ENCODE measurements at regions not wholly inside any gene's neighbourhood (a gene's known extent, or its start where the extent isn't known, plus 50 kb on each side); places are given as distances from the start of the nearest gene placed in this dataset.
"Not testable (repeated sequence)": the region's sequence is repeated elsewhere in the genome, so short reads cannot be mapped to it uniquely, and the experiment has no call there.

DNA sequence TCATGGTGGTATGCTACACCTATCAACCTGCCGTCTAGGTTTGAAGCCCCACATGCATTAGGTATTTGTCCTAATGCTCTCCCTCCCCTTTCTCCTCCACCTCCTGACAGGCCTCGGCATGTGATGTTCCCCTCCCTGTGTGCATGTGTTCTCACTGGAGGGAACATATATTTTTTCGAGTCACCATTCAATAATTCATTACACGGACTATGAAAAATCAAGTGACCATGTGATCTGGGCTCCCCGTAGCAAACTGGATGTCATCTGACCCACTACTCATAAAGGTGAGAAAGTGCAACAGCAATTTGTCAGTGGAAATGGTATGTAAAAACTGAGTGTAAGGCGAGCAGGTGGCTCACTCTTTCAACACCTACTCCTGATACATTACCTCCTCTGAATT, 224.3 kb upstream of the RASGRP1 start:
- Histone ChIP-seq H3K27me3 (ENCODE audit: control insufficient read depth, insufficient read depth, low read length) (no peaks in the 10 kb centered on the region), H3K9me3 (ENCODE audit: control insufficient read depth, insufficient read depth, low read depth, low read length) (no peaks in the 10 kb centered on the region), H3K4me1 (ENCODE audit: control insufficient read depth, insufficient read depth, low read length) (no peaks in the 10 kb centered on the region), H3K27ac (ENCODE audit: low read depth, low read length) (no peak overlapping the region), H3K4me3 (ENCODE audit: low read depth, low read length) (no peak overlapping the region), H3K9ac (ENCODE audit: low read length) (no peak overlapping the region), H3K36me3 (ENCODE audit: control insufficient read depth, insufficient read depth, low read length) (no peaks in the 10 kb centered on the region)

DNA sequence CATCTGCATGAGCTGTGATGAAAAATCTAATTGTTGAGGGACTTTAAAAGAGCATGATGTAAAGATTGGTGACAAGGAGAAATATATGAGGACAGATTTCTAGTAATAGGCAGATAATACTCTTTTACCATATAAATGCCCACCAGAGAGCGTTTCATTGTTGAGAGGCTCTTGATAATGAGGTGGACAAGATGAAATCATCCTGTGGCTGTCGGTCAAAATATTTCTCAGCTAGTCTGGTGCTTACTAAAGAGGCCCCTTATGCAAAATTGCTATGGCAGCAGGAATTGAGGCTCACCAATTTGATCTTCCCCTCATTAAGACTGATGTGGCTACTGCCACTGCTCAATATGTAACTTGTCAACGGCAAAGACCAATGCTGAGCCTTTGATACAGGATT, 225.0 kb upstream of the RASGRP1 start:
- Histone ChIP-seq H3K9ac (ENCODE audit: low read length) (no peak overlapping the region), H3K36me3 (ENCODE audit: control insufficient read depth, insufficient read depth, low read length) (no peaks in the 10 kb centered on the region), H3K4me3 (ENCODE audit: low read depth, low read length) (no peak overlapping the region), H3K9me3 (ENCODE audit: control insufficient read depth, insufficient read depth, low read depth, low read length) (no peaks in the 10 kb centered on the region), H3K4me1 (ENCODE audit: control insufficient read depth, insufficient read depth, low read length) (no peaks in the 10 kb centered on the region), H3K27ac (ENCODE audit: low read depth, low read length) (no peak overlapping the region), H3K27me3 (ENCODE audit: control insufficient read depth, insufficient read depth, low read length) (no peaks in the 10 kb centered on the region)

DNA sequence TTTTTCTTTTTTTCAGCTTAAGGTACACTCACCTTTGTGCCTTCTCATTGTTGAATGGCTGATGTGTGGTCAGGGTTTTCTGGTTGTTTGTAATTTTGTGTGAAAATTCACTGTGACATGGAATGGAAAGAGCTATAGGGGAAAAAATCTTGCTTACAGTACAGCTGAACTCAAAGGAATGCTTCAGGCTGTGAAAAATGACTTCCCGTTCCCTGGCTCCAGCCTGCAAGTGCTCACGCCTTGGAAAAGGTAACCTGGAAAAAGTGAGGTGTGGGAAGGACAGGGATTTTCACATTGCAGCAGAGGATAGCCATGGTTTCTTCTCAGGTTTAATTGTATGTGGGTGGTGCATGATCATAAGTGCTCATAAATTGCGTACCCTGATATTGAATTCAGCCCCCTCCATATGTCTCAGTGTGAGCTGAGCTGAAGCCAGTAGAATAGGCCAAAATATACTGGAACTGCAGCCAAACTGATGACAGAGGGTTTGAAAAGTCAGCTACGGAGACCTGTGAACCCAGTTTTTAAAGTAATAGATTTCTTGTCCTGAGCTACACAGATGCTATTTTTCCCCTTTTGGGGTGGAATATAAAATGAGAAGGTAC, 228.7 kb upstream of the RASGRP1 start:
- Histone ChIP-seq H3K36me3 (ENCODE audit: control insufficient read depth, insufficient read depth, low read length) (no peaks in the 10 kb centered on the region), H3K9me3 (ENCODE audit: control insufficient read depth, insufficient read depth, low read depth, low read length) (no peaks in the 10 kb centered on the region), H3K27ac (ENCODE audit: low read depth, low read length) (no peak overlapping the region), H3K4me1 (ENCODE audit: control insufficient read depth, insufficient read depth, low read length) (no peaks in the 10 kb centered on the region; the same call in 1 of the 2 replicates), H3K4me3 (ENCODE audit: low read depth, low read length) (no peak overlapping the region), H3K27me3 (ENCODE audit: control insufficient read depth, insufficient read depth, low read length) (no peaks in the 10 kb centered on the region), H3K9ac (ENCODE audit: low read length) (no peak overlapping the region)

DNA sequence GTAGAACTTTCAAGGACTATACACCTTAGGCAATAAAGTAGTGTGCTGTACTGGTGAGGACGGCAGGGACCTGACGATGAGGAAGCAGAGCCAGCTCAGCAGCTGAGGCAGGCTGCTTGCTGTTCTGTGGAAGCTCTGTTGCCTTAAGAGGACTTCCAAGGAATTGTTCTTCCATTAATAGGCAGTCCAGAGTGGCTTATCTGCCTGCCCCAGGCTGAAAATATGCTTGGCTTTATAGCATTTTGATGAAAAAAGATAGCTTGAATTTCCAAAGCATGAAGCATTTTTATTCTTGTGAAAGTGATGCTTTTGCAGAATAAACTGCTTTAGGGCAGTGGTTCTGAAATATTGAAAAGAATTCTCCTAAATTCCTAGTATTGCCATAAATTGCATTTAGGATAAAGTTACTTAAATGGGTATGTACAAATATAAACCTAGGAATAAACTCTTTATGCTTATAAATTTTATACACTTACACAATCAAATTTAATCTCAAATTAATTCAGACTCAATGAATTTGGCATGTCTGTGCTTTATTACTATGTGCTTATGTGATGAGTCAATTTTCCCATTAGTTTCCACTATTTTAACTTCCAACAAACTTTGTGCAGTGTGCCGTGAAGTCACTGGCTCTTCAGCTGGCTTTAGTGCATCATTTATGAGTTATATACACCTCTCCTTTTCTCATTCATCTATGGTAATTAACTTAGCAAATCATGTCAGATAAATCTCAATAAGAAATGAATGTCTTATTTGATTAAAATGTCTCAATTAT, 231.0 kb upstream of the RASGRP1 start:
- H3K4me1 ChIP-seq (ENCODE audit: control insufficient read depth, insufficient read depth, low read length): no peaks in the 10 kb centered on the region; the same call in 1 of the 2 replicates

DNA sequence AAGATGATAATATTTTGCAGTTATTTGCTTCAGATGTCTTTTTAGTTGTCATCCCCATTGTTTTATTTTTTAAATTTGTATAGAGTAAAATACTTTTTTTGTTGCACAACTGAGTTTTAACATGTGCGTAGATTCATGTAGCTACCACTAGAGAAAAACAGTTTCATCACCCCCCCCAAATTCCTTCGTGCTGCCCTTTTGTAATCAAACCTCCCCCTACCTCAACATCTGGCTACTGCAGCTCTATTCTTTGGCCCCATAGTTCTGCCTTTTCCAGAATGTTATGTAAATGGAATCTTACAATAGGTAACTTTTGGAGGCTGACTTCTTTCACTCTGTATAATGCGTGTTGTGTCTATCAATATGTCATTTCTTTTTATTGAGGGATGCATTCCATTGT, 232.0 kb upstream of the RASGRP1 start:
- Histone ChIP-seq H3K4me1 (ENCODE audit: control insufficient read depth, insufficient read depth, low read length) (no peaks in the 10 kb centered on the region; the same call in 1 of the 2 replicates), H3K27me3 (ENCODE audit: control insufficient read depth, insufficient read depth, low read length) (no peaks in the 10 kb centered on the region), H3K36me3 (ENCODE audit: control insufficient read depth, insufficient read depth, low read length) (no peaks in the 10 kb centered on the region), H3K4me3 (ENCODE audit: low read depth, low read length) (no peak overlapping the region), H3K9me3 (ENCODE audit: control insufficient read depth, insufficient read depth, low read depth, low read length) (no peaks in the 10 kb centered on the region), H3K27ac (ENCODE audit: low read depth, low read length) (no peak overlapping the region), H3K9ac (ENCODE audit: low read length) (no peak overlapping the region)

More for the DNA sequence above, 231.0 kb upstream of the RASGRP1 start:
- Histone ChIP-seq H3K27ac (ENCODE audit: low read depth, low read length) (no peak overlapping the region), H3K4me3 (ENCODE audit: low read depth, low read length) (no peak overlapping the region), H3K9me3 (ENCODE audit: control insufficient read depth, insufficient read depth, low read depth, low read length) (no peaks in the 10 kb centered on the region), H3K27me3 (ENCODE audit: control insufficient read depth, insufficient read depth, low read length) (no peaks in the 10 kb centered on the region), H3K36me3 (ENCODE audit: control insufficient read depth, insufficient read depth, low read length) (no peaks in the 10 kb centered on the region), H3K9ac (ENCODE audit: low read length) (no peak overlapping the region)

DNA sequence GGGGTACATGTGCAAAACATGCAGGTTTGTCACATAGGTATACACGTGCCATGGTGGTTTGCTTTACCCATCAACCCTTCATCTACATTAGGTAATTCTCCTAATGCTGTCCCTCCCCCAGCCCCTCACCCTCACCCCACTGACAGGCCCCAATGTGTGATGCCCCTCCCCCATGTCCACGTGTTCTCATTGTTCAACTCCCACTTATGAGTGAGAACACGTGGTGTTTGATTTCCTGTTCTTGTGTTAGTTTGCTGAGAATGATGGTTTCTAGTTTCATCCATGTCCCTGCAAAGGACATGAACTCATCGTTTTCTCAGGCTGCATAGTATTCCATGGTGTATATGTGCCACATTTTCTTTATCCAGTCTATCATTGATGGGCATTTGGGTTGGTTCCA, 232.9 kb upstream of the RASGRP1 start:
- H3K4me3 ChIP-seq (ENCODE audit: low read depth, low read length); H3K27me3 ChIP-seq (ENCODE audit: control insufficient read depth, insufficient read depth, low read length); H3K9ac ChIP-seq (ENCODE audit: low read length); H3K36me3 ChIP-seq (ENCODE audit: control insufficient read depth, insufficient read depth, low read length); H3K27ac ChIP-seq (ENCODE audit: low read depth, low read length); H3K9me3 ChIP-seq (ENCODE audit: control insufficient read depth, insufficient read depth, low read depth, low read length); H3K4me1 ChIP-seq (ENCODE audit: control insufficient read depth, insufficient read depth, low read length): not testable (repeated sequence)

DNA sequence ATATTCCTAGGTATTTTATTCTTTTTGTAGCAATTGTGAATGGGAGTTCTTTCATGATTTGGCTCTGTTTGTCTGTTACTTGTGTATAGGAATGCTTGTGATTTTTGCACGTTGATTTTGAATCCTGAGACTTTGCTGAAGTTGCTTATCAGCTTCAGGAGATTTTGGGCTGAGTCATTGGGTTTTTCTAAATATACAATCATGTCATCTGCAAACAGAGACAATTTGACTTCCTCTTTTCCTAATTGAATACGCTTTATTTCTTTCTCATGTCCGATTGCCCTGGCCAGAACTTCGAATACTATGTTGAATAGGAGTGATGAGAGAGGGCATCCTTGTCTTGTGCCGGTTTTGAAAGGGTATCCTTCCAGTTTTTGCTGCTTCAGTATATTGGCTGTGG, 234.6 kb upstream of the RASGRP1 start:
- not testable (repeated sequence) for H3K27ac ChIP-seq (ENCODE audit: low read depth, low read length); H3K4me3 ChIP-seq (ENCODE audit: low read depth, low read length); H3K27me3 ChIP-seq (ENCODE audit: control insufficient read depth, insufficient read depth, low read length); H3K4me1 ChIP-seq (ENCODE audit: control insufficient read depth, insufficient read depth, low read length); H3K9me3 ChIP-seq (ENCODE audit: control insufficient read depth, insufficient read depth, low read depth, low read length); H3K36me3 ChIP-seq (ENCODE audit: control insufficient read depth, insufficient read depth, low read length); H3K9ac ChIP-seq (ENCODE audit: low read length)

DNA sequence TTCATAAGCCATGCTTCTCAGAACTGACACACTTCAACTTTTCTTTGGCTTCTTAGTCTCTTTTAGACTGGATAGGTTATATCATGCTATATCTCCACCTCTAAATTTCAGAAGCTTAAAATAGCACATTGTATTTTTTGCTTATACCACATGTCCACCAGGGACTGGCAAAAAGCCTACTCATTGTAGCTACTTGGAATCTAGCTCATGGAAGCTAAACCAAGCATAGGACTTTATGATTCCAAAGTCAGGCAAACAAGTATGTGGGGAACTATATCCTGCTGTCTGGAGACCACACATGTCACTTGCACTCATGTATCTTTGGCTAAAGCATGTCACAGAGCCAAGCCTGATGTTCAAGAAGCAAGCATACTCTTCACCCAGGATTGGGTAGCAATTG, 245.0 kb upstream of the RASGRP1 start:
- Histone ChIP-seq H3K36me3 (ENCODE audit: control insufficient read depth, insufficient read depth, low read length) (no peaks in the 10 kb centered on the region), H3K27me3 (ENCODE audit: control insufficient read depth, insufficient read depth, low read length) (no peaks in the 10 kb centered on the region), H3K27ac (ENCODE audit: low read depth, low read length) (no peak overlapping the region), H3K4me1 (ENCODE audit: control insufficient read depth, insufficient read depth, low read length) (no peaks in the 10 kb centered on the region), H3K4me3 (ENCODE audit: low read depth, low read length) (no peak overlapping the region), H3K9me3 (ENCODE audit: control insufficient read depth, insufficient read depth, low read depth, low read length) (no peaks in the 10 kb centered on the region), H3K9ac (ENCODE audit: low read length) (no peak overlapping the region)

DNA sequence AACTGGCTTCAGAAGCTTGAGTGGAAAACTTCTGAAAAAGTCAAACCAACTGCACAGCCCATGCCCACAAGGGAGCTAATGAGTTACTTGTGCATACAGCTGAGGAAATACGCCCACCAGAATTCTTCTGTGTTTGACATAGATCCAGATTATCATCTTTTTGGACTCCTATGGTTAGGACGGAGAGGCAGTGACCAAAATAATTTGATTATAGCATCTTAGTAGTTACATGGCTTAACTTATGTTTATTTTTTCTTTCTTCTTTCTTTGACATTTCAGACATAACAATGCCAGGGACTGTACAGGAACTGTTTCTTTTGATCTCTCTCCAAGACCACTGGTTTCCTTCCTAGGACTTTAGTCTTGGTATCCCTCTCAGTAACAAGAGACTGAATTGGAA, 246.1 kb upstream of the RASGRP1 start:
- H3K27me3 ChIP-seq (ENCODE audit: control insufficient read depth, insufficient read depth, low read length): no peaks in the 10 kb centered on the region
- H3K4me1 ChIP-seq (ENCODE audit: control insufficient read depth, insufficient read depth, low read length): no peaks in the 10 kb centered on the region
- no peaks in the 10 kb centered on the region for H3K36me3 ChIP-seq (ENCODE audit: control insufficient read depth, insufficient read depth, low read length)
- no peak overlapping the region for H3K27ac ChIP-seq (ENCODE audit: low read depth, low read length)
- H3K9ac ChIP-seq (ENCODE audit: low read length): no peak overlapping the region
- H3K9me3 ChIP-seq (ENCODE audit: control insufficient read depth, insufficient read depth, low read depth, low read length): no peaks in the 10 kb centered on the region
- no peak overlapping the region for H3K4me3 ChIP-seq (ENCODE audit: low read depth, low read length)

DNA sequence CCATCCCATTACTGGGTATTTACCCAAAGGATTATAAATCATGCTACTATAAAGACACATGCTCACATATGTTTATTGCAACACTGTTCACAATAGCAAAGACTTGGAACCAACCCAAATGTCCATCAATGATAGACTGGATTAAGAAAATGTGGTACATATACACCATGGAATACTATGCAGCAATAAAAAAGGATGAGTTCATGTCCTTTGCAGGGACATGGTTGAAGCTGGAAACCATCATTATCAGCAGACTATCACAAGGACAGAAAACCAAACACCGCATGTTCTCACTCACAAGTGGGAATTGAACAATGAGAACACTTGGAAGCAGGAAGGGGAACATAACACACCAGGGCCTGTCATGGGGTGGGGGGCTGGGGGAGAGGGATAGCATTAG, 249.6 kb upstream of the RASGRP1 start:
- not testable (repeated sequence) for H3K4me1 ChIP-seq (ENCODE audit: control insufficient read depth, insufficient read depth, low read length); H3K27ac ChIP-seq (ENCODE audit: low read depth, low read length); H3K4me3 ChIP-seq (ENCODE audit: low read depth, low read length); H3K9me3 ChIP-seq (ENCODE audit: control insufficient read depth, insufficient read depth, low read depth, low read length); H3K27me3 ChIP-seq (ENCODE audit: control insufficient read depth, insufficient read depth, low read length); H3K9ac ChIP-seq (ENCODE audit: low read length); H3K36me3 ChIP-seq (ENCODE audit: control insufficient read depth, insufficient read depth, low read length)

DNA sequence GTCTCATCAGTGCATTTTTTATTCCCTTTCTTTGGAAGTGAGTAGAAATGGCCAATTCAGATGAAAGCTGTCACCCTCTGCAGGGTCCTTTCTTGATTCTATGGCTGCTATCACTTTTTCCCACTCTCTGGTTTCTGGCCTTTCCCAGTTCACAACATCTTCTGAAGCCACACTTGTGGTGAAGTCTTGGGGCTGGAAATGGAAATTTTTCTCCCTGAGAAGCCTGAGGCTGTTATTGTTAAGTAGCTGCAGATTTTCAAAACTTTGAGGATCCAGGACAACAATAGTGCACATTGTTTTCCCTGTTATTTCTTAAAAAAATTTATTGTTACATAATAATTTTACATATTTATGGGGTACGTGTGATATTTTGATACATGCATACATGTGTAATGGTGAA, 250.3 kb upstream of the RASGRP1 start:
- no peak overlapping the region for H3K27ac ChIP-seq (ENCODE audit: low read depth, low read length)
- no peaks in the 10 kb centered on the region for H3K9me3 ChIP-seq (ENCODE audit: control insufficient read depth, insufficient read depth, low read depth, low read length)
- no peak overlapping the region for H3K9ac ChIP-seq (ENCODE audit: low read length)
- H3K27me3 ChIP-seq (ENCODE audit: control insufficient read depth, insufficient read depth, low read length): no peaks in the 10 kb centered on the region
- no peak overlapping the region for H3K4me3 ChIP-seq (ENCODE audit: low read depth, low read length)
- peaks cover 5% of the 10 kb centered on the region; the same call in 1 of the 2 replicates for H3K4me1 ChIP-seq (ENCODE audit: control insufficient read depth, insufficient read depth, low read length)
- no peaks in the 10 kb centered on the region for H3K36me3 ChIP-seq (ENCODE audit: control insufficient read depth, insufficient read depth, low read length)

Measured in HUES6 (cell line).